CD4-positive, alpha-beta T cell treated with Interleukin-21 for 1 hour (primary cell): ENCODE measurements at regions not wholly inside any gene's neighbourhood (a gene's known extent, or its start where the extent isn't known, plus 50 kb on each side); places are given as distances from the start of the nearest gene placed in this dataset.

ENCODE experiments used
- DNase-seq: peaks from one replicate; pipeline ENCODE4 v3.0.0-alpha.2; 2020

DNA sequence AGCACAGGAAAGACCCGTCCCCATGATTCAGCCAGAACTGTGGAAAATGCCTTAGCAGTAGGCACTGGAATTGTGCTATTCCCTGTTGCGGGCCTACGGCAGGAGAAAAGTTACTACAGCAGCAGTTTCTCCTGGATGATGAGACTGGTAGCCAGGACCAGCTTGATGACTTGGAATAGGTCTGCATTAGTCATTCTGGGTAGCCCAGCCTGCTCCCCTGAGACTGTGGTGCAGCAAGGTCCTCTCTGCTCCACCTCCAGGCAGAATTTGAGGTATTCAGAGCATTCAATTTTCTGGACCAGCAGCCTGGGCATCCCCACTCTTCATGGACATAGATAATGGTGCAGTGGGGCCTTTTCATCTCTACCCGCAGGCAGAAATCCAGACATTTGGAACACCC, 490.0 kb downstream of the SH2D4B start:
- DNase-seq = no peak

DNA sequence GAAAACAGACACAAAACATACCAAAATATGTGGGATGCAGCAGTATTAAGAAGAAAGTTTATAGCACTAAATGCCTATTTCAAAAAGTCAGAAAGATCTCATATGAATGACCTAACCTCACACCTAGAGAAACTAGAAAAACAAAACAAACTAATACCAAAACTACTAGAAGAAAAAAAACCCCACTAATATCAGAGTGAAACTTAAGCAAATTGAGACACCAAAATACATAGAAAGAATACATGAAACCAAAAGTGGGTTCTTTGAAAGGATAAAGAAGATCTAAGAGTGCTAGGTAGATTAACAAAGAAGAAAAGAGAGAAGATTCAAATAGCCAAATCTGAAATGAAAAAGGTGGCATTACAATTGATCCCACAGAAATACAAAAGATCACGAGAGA, 494.1 kb downstream of the SH2D4B start:
- no peak for DNase-seq

DNA sequence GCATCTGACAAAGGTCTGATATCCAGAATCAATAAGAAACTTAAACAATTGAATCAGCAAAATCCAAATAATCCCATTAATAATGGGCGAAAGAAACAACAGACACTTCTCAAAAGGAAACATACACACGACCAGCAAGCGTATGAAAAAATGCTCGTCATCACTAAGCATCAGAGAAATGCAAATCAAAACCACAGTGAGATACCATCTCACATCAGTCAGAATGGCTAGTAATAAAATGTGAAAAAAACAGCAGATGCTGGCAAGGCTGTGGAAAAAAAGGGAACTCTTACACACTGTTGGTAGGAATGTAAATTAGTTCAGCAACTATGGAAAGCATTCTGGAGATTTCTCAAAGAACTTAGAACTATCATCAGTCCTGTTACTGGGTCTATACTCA, 496.7 kb downstream of the SH2D4B start:
- DNase-seq = no peak

DNA sequence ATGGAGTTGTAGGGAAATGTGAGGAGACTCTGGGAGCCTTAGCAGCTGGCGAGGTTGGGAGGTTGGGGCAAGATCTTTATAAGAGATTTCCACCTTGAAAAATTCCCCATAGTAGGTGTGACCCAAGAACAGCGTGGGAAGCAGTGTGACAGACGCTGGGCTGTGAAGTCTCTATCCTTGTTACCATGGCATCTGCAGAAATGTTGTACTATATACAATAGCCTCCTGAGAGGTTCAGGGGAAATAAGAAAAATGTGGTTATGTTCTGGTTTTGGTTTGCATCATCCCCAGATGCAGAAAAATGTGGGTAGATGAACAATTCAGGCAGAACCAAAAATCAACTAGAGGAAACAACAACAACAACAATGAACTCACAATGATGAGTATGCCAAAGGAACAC, 498.6 kb downstream of the SH2D4B start:
- DNase-seq = no peak

DNA sequence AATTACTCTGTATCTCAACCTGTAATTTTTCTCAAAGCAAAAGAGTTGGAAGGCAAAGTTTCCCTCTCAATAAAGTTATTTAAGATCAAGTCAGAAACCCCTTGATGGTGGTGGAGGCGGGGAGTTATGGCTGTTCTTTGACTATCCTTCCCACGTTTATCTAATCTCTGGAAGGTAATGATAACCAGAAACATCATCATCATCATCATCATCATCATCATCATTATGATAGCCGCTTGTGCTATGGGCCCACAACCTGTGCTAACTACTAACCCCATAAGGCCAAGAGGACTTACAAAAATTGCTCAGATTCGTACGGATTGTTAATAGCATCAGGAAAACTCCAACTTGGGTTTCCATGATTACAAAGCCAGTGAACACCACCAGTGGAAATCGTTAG, 502.3 kb downstream of the SH2D4B start:
- no peak for DNase-seq

DNA sequence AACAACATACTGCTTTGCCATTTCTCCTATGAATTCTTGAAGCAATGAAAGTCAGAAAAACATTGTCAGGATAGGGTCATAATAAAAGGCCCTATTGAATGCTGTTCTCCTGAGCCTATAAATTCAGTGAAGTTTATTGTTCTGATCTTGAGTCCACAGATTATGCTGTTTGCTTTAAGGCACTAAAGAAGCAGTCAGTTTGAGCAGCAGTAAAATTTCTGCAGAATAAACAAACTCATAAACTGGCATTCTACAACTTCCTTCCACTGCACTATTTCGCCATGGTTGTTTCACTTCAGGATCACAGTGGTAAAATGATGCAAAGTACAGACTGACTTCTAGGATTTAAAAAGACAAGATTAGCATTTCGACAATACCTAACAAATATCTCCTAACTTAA, 503.2 kb downstream of the SH2D4B start:
- no peak for DNase-seq

DNA sequence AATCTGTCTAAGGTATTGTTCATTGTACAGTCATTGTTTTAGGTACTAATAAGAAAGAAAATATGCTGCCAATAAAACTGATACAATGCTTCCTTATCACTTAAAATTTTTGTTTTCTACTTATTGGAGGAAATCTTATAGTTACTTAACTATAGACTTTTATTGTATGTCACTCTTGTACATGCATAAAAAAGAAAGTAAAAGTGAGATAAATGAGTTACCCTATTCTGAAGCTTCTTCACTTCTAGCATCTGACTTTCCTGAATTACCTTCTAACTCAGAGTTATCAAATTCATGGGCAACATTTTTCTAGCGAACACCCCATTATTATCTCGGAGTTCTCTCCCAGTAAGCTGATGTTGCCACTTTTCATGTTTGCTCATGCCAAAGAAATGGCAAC, 504.9 kb downstream of the SH2D4B start:
- DNase-seq = no peak

DNA sequence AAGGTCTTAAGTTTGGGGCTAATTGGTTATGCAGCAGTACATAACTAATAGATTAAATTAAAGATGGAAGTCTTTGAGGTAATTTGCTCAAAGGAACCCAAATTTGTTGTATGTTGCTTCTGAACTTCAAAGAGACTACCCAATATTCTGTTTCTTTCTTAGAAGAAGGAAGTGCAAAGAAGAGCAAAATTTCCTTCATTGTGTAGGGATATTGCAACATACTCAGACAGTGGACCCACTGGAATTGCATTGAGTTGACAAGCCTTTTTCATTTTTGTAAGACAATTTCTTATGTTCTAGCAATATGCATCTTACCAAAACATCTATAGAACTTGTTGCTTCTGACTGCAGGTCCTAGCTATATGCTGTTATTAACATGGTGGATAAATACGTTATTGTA, 527.8 kb downstream of the SH2D4B start:
- no peak for DNase-seq

DNA sequence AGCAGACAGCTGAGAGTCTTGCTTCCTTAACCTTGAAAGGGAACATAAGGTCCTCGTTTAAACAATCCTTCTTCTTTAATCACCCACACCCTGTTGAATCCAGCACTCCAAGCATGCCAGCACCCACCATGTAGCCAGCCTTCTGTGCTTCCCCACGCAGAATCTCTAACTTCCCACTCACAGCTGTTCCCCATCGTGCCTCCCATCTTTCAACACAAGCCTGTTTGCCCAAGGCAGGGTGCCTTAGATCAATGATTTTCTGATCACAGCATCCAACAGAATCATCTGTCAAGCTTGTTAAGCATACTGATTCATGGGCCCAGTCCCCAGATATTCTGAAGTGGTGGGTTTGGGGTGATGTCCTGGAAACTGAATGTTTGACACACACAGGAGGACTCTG, 530.8 kb downstream of the SH2D4B start:
- no peak for DNase-seq

DNA sequence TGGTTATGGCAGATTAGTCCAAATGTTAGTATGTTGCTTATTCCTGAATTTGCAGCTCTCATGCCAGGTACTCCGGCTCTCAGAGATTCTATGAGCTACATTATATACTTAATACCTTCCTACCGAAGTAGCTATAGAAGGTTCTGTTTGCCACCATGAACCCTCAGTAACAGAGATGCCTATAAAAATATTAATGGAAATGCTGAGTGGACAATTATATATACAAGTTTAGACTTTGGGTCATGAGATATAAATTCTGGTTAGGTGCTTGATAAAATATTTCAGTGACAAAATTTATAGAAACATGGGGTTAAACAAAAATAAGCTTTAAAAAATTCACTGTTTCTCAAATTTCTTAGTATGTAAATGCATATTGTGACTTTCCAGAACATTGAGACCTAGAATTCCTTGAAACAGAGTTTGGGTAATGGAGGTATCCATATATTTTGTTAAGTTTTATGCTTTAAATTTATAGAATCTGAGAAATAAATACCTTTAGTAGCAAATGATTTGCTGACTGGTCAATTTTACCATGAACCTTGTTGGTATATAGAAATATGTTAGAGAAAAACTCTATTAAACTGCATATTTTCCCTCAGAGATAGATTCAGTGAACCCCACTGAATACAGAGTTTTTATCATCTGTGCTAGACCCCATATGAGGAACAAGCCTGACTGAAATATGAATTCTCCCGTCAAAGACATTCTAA, 533.5 kb downstream of the SH2D4B start:
- no peak for DNase-seq

DNA sequence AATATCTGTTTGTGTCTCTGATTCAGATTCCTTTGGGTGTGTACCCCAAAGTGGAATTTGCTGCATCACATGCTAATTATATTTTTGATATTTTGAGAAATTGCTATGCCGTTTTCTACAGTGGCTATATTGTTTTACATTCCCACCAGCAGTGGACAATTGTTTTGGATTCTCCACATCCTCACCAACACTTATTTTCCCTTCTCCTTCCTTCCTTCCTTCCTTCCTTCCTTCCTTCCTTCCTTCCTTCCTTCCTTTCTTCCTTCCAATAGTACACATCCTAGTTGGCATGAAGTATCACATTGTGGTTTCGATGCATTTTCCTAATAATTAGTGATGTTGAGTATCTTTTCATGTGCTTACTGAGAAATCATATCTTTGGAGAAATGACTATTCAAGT, 535.5 kb downstream of the SH2D4B start:
- no peak for DNase-seq

DNA sequence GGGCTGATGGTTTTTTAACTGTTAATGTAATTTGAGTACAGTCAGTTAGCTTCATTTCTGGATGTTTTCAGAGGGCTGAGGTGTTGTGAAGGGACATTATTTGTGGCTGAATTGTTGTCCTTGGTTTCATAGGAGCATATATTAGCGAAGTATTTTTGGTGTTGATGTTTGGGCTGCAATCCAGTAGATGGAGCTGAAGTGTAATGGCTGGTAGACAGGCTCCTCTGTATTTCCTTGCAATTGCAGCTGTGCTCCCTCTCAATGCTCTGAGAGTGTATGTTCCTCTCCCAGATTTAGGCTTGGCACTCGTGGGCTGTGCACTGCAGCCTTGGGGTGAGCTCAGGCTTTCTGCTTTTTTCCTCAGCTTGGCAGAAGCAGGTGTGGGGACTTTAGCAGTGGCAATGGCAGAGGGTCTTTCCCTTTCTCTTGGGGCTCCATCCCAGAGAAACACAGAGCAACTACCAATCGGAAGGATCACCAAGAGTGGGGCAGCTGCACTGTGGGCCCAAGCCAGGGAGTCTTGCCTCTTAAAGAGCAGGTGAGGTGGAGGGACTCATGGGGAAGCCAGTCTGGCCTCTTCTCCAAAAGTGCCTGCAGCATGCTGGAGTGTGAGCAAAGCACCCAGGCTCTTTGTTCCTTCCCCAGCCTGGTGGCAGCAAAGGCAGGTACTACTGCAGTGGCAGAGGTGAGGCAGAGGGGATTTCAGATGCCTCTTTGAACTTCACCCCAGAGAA, 544.4 kb downstream of the SH2D4B start:
- DNase-seq = no peak

DNA sequence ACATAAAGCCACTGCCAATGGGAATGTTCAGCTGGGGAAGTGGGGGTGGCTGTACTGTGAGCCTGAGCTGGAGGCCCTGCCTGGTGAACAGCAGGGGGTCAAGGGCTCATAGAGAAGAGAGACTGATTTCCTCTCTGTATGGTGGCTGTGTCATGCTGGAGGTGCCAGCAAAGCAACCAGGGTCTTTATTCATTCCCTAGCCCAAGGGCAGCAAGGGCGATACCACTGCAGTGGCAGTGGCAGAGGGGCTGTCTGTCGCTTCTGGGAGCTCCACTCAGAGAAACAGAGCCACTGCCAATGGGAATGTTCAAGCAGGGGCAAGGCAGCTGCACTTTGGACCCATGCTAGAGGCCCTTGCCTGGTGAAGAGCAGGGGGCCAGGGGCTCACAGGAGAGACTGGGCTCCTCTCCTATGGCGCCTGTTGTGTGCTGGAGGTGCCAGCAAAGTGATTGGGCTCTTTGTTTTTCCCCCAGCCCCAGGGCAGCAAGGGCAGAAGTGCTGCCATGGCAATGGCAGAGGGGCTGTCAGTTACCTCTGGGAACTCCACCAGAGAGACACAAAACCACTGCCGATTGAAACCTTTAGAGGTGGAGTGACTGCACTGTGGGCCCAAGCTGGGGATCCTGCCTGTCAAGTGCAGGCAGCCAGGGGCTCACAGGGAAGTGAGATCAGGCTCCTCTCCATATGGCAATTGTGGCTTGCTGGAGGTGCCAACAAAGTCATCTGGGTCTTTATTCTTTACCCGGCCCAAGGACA, 545.1 kb downstream of the SH2D4B start:
- no peak for DNase-seq

DNA sequence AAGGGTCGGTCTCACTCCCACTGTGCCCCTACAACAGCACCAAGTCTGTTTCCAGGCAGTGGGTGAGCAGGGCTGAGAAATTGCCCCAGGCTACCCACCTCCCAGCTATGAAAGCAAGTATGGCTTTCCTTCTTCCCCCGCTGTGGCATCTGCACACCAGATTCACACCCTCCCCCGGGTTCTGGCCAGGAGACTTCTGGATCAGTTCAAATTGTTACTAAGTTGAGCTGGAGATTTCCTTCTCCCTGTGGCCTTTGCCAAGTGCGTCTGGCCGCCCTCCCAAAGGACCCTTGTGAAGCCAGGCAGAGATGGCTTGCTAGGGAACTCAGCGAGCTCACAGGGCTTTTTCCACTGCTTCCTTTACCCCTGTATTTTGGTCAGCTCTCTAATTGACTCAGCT, 555.4 kb downstream of the SH2D4B start:
- DNase-seq = no peak

DNA sequence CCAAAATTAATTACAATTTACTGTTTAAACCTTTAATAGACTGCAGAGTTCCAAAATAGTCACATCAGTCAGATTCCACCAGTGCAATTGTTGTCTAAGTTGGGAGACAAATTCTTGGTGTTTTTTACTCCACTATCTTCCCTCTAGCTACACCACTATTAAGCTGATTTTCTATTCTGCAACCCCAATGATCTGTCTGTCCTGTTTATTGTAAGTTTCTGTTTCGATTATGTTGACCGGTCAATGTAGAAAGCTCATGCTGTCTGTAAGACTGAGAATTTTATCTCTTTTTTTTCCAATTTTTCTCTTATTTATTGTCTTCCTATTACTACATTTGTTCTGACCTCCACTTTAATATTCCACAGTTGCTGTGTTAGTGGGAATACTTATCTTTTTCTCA, 557.5 kb downstream of the SH2D4B start:
- no peak for DNase-seq

DNA sequence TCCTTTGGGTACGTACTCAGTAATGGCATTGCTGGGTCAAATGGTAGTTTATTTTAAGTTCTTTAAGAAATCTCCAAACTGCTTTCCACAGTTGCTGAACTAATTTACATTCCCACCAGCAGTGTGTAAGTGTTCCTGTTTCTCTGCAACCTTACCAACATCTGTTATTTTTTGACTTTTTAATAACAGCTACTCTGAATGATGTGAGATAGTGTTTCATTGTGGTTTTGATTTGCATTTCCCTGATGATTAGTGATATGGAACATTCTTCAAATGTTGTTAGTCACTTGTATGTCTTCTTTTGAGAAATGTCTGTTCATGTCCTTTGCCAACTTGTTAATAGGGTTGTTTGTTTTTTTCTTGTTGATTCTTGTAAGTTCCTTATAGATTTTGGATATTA, 558.9 kb downstream of the SH2D4B start:
- no peak for DNase-seq

DNA sequence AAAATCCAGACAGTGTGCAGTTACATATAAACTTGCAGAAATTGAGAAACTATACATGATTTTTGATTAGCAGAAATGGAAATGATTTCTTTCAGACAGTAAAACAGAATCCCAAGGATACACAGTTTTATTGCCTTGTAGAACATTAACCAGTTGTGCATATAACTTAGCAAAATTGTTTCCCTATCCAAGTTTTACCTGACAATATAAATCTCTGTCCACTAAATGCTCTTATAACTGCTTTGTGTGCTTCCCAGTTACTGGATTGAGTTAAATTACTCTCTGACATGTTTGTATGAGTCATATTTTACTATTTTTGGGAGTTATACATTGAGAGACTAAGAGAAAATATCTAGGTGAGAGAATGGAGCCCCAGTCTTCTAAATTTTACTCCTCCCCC, 563.4 kb downstream of the SH2D4B start:
- DNase-seq = no peak

DNA sequence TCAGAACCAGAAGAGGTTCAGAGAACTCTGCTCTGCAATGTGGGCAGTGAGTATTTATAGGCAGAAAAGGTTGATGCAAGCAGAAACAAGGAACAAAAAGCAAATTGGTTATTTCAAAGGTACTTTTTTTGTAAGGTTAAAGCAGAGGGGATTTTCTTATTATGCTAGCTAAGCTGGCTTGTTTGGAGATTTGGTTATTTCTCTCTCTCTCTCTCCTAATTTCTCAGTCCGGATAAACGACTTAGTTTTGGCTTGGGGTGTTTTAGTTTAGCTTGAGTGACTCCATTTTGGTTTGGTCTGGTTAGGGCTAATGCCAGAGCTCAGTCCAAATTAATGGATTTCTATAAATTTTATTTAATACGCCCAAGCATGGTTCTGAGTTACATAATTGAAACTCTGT, 566.8 kb downstream of the SH2D4B start:
- no peak for DNase-seq

DNA sequence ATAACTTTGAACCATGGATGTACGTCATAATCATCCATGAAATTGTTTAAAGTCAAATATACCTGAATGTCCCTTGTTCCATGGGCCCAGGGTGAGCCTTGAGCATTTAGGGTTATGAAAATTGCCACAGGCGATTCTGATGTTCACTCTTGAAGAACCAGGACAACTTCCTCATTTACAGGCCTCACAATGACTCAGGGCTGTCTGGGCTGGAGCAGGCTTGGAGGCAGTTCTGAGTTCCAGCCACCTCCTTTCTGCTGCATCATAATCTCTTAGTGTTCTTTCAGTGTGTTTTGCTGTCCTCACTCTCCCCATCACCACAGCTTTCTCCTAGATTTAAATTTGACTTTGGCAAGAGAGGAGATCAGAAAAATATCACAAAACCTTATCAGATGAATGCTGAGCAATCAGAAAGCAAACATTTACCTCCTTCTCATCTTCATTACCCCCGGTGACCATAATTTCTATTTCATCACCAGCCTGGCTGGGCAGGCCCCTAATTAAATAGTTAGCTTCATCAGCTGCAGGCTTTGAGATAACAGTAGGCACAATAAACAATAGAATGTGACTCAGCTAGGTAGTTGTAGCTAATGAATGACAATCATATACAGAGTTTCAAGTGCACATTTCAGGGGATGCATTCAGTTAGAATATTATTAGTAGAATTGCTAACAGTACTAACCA, 571.0 kb downstream of the SH2D4B start:
- no peak for DNase-seq

DNA sequence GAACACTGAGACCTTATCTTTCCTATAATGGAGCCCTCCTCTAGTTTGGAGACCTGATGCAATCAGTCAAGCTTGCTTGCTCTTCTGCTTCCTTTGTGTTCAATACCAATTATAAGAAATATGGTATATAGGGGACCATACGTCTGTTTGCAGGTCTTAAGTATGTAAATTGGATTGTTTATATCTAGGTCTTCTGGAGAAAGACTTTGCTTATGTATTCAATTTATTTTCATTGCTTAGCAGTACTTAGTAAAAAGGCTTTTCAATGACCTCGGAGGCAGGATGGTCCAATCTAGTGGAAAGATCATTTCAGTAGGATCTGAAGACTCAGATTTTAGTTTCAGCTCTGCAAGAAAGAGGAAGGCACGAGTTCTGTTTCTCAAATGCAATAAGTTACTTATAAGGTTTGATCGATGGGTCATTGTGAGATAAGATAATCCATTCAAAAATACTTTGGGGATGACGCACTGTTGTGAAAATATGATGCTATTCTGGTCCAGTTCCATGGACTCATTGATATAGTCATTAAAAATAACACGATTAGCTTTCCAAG, 571.6 kb downstream of the SH2D4B start:
- no peak for DNase-seq

DNA sequence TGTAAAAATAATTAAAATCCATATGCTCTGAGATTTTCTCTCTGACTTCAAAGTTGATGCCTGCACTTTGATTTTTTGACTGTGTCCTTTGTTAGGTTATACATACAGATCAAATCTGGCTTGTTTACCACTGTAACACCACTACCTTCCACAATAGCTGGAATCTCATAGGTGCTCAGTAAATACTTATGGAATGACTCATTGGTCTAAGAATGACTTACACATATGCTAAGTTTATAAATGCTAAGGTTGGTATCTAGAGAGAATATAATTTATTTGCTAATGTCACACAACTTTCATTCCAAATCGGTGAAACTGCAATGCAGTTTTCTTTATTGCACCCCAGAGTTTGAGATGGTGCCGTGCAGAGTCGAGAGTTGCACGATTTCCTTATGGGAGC, 578.5 kb downstream of the SH2D4B start:
- DNase-seq = no peak

DNA sequence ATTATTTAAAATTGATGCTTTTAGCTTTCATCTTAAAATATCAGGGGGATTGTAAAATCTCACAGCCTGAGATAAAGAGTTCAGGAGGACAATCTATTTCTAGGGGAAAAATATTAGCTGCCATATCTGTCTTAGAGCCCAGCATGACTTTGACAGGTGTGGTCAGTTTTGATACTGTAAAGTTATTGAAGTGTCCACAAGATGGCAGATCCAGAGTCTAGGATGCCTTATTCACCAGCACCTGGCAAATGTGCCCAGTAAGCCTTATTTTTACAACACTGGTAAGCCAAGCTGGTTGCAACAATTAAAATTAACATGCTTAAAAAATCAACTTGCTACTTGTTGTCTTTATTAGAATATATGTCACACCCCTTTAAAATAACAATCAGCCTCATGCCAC, 579.3 kb downstream of the SH2D4B start:
- DNase-seq = no peak

DNA sequence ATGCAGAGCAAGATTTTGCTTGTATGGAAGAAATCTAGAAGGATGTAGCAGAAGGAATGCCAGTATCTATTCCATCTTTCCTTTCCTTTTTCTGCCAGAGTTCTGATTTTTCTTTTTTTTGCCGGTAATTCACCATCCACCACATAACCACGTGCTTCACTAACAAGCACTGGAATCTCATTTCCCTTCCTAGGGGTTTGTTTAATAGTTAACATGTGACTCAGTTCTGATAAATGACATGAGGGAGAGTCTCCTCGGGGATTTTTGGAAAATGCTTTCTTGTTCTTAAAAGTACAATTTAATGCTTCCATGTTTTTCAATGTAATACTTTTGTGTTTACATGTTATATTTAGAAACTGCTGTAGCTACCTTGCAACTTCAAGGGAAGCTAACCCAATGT, 590.2 kb downstream of the SH2D4B start:
- no peak for DNase-seq
